Erythroblast (primary cell): ENCODE measurements at regions not wholly inside any gene's neighbourhood (a gene's known extent, or its start where the extent isn't known, plus 50 kb on each side); places are given as distances from the start of the nearest gene placed in this dataset.

ENCODE experiments used
- DNase-seq, 2 experiments: peaks; one replicate each; lab custom pipeline; 2025; lab: John Stamatoyannopoulos, UW
- GATA1 ChIP-seq: IDR thresholded peaks from 2 replicates; pipeline ENCODE4 v1.6.1; 2011; ENCODE audit warnings: low read depth, mild to moderate bottlenecking, control low read depth, low read length, moderate library complexity
- POLR2A ChIP-seq: IDR thresholded peaks from 2 replicates; pipeline ENCODE4 v1.6.1; 2011; ENCODE audit warnings: mild to moderate bottlenecking, low read length

DNA sequence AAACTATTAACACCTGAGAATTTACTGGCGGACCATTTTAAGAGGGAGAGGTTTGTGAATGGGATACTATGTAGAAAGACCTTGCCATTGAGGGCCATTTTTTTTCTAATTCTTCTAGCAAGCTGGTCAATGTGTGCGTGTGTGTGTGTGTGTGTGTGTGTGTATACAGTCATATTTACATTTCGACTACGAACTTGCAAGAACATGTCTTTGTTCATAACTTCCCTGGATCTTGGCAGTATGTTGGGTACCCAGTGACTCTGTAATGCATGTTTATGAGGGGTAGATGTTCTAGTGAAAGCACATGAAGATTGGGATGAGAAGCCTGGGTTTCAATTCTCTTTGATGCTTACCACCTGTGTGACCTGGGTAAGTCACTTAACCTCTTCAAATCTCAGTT is 133.6 kb downstream of the UBE2E3 start:
- TF ChIP-seq GATA1 = no peak
- no peak for TF ChIP-seq POLR2A
- no peak for DNase-seq

GRCh38 chr2:181116261-181116660 is 135.9 kb downstream of the UBE2E3 start:
- TF ChIP-seq POLR2A (no peak), GATA1 (no peak)

DNA sequence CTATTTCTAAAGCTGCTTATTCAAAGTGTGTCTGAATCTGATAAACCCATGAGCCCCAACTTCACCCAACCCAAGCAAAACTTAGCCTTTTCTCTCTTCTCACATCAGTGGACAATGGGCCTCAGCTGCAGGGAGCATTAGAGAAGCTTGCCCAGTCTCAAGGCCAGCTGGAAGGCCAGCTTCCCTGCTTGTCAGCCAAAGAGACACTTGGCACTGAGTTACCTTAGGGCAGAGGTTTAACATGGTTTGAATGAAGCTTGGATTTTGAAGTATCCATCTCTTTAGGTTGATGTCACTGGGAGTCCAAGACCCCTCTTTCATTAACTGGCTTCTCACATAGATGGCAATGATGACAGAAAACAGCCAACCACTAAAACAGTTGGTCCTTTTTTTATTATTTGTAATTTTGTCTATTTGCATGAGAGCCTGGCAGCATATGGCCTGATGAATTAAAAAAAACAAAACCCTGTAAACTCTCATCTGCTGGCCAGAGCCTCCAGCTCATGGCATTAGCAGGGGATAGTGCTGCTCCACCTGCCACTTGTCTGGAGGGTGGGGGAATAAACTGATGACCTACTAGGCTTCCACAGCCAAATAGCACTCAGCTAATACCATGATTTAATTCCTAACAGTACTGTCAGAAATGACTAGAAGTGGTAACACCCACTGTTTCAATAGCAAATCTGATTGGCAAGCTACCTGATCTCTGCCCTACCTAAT is 137.0 kb downstream of the UBE2E3 start:
- TF ChIP-seq GATA1 (no peak), POLR2A (no peak)
- DNase-seq = no peak

More at GRCh38 chr2:181116261-181116660, 135.9 kb downstream of the UBE2E3 start:
- DNase-seq = no peak

DNA sequence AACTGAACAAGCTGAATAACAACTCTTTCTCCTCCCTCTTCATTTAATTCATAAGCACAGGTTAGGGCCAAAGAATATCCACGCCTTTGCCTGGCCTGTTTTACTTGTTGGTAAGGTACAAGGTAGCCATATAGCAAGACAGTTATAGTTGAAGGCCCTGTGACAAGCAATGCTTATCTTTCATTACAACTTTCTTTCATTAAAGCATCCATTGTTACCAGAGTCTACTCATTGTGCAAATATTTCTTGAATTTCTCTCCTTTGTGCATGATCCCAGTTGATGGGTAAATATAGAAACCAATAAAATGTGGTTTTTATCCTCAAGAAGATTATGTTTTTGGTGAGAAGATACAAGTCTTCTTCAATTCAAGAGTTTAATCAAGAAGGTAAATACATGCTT is 140.2 kb downstream of the UBE2E3 start:
- no peak for TF ChIP-seq GATA1
- no peak for TF ChIP-seq POLR2A
- no peak for DNase-seq

DNA sequence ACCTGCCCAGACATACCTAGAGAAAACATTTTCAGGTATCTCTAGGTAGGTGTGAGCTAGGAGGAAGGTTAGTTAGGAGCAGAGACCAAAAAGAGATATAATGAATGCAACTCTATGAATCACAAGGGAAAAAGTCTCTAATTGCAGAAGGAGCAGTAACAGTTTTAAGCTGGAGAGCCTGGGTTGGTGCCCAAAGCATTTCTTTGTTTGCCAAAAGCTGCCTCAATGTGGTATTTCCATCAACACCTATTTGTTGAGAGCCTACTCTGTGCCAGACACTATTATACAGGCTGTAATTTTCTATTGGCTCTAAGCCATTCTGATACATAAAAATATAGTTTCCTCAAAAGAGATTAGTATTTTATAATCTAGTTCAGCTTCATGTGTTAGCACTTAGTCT is 141.6 kb downstream of the UBE2E3 start:
- no peak for DNase-seq
- no peak for TF ChIP-seq POLR2A
- TF ChIP-seq GATA1 = no peak

DNA sequence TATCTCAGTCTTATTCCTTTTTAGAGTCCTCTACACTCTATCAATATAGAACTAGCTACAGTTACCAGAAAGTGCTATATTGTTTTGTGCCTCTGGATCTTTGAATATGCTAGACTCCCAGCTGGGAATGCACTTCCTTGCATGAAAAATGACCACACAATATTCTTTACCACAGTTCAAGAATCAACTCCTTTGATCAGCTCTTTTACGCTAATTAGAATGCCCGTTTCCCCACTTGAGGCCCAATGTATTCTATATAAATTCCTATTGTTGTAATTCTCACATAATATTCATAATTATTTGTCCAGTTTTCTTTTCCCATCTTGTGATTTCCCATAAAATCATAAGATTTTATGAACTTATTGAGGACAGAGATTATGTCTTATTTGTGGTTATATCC is 142.2 kb downstream of the UBE2E3 start:
- DNase-seq = no peak
- TF ChIP-seq GATA1 = no peak
- TF ChIP-seq POLR2A = no peak

DNA sequence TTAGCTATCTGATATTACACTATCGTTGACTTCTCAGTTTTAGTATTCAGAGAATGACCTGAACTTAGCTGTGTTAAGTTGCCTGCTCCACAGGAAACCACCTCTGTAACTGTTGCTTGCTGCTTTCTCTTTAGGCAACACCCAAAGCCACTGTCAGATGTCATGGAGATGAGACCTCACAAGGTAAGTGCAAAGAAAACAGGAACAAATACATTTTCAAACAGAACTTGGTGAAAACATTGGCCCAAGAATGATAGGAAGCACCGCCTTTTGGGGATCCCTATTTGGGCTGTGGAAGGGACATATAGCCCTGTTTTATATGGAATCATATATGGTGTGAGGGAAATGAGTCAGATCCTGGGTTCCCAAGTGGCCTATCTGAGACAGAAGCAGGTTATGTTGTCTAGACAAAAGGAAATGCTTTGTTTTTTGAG is 143.4 kb downstream of the UBE2E3 start:
- peak; percentile 11 to 25 for DNase-seq
- TF ChIP-seq GATA1 (no peak), POLR2A (no peak)

DNA sequence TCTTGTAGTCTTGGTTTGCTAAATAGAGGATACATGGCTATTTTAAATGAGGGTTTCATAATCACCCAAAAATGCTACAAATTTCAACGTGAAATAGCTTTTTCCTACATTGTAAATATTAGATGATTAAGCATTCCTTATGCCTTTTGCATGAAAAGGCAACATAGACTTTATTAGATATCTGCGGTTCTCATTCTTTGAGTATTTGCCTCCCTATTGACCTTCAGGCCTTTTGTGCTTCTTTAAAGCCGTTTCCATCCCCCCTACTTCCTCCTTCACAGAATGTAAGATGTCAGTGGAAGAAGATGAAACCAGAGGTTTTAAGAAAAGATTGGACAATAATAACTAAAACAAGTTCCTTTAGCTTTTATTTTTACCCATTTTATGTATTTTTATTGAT is 144.1 kb downstream of the UBE2E3 start:
- DNase-seq = no peak
- TF ChIP-seq GATA1 (no peak), POLR2A (no peak)

- no peak for TF ChIP-seq GATA1
- no peak for TF ChIP-seq POLR2A
- DNase-seq = no peak
Observed at GRCh38 chr2:181125359-181125758, 145.0 kb downstream of the UBE2E3 start.

DNA sequence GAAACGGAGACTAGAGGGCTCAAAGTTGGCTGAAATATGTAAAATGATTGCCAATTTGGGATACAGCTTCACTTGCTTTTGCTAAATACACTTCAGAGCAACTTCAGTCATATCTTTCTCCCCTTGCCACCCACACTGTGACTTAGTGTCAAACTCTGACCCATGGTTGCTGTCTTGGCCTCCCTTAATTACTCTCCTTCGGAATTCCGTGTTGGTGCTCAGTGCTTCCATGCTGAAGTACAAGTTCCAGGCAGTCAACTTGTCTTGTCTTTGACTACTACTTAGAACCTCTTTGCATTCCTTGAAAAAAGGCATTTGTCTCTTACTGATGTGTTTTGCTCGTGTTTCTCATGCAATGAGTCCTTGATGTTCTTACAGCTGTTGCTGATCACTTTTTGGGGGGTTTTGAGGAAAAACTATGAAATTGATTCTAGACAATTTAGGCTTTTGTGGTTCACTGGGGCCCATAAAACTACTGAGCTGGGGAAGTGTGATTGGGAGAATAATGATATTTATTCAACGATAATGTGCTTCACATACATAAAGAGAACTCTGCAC is 146.0 kb downstream of the UBE2E3 start:
- DNase-seq = no peak
- TF ChIP-seq POLR2A (no peak), GATA1 (no peak)

- no peak for TF ChIP-seq GATA1
- TF ChIP-seq POLR2A = no peak
- DNase-seq = no peak
Observed at GRCh38 chr2:181128199-181128598, 147.8 kb downstream of the UBE2E3 start.

DNA sequence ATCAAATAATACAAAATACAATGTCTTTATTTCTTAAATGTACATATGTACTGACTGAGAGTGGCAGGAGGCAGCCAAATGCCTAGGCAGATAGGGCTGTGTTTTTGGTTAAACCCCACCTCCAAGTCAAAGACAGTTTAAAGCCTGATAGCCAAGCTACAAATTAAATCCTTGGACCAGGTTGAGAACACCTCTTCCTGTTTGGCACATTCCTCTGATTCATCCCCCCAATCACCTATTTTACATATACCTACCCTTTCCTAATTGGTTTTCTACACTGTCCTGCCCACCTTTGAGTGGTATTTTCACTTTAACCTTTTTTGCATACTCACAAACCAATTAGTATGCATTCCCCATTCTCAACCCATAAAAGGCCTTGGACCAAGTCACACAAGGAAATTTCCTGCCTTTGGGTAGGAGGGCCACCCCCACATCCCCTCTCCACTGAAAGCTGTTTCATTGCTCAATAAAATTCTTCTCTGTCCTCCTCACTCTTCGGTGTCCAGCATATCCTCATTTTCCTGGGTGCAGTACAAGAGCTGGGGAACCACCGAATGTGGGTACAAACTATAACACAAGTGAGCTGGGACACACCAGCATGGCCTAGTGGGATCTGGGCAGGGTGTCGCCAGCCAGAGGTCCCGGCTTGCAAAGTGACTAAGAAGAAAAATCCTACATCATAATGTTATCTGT is 149.1 kb downstream of the UBE2E3 start:
- DNase-seq = no peak
- TF ChIP-seq GATA1 (no peak), POLR2A (no peak)

DNA sequence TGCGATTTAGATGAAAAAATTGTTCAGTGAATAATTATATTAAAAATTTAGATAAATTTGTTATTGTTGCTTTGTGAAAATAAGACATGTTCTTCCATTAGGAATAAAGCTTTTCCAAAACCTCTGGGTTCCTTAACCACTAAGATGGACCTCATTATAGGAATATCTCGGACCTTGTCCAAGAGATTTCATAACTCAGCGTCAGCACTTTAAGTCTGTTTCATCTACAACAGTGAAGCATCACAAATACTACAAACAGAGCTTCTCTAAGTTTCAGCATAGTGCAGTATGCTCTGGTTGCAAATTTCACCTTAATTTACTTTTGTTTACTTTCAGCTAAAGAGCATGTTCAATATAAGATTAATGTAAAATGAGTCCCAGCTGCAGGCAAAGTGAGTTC is 150.3 kb downstream of the UBE2E3 start:
- no peak for DNase-seq
- TF ChIP-seq POLR2A = no peak
- no peak for TF ChIP-seq GATA1

DNA sequence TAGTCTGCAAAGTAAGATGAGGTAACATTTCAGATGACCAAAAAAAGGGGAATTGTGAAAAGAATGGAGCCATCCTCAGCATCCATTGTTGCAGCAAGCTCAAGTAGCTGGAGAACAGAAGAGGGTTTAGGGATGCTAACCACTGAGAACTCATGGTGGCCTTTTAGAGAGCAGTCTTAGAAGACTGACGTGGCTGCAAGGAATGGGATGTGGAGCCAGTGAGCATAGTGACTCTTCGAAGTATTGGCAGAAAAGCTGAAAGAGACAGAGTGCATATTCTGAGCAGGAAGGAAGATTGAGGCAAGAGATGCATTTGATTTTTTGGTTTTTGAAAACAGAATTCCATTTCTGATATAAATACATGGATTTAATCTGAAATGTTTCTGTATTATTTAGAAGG is 151.2 kb downstream of the UBE2E3 start:
- TF ChIP-seq POLR2A = no peak
- DNase-seq = no peak

DNA sequence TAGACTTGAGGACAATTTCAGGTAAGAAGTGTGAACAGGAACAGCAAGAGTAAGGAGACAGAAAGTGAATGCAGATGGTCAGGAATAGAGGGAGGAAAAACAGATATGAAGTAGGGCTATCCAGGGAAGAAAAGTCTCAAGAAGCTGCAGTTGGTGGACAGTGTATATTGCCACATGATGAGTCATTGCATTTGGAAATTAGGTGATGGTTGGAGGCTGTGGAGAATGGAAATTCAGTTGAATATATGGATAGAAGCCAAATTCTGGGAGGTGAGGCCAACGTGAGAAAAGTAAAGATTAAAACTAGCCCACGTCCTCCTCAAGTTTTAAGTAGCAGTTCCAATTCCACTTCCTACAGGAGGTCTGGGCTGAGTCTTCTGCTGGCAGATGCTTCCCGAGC is 158.4 kb downstream of the UBE2E3 start:
- no peak for DNase-seq
- no peak for TF ChIP-seq POLR2A
- no peak for TF ChIP-seq GATA1
